HCT116 (cell line): ENCODE measurements at regions not wholly inside any gene's neighbourhood (a gene's known extent, or its start where the extent isn't known, plus 50 kb on each side); places are given as distances from the start of the nearest gene placed in this dataset.

Source experiments
- CEBPB ChIP-seq: IDR thresholded peaks from 2 replicates; pipeline ENCODE4 v1.6.1; 2012; ENCODE audit warnings: low read depth
- CTCF ChIP-seq, 3 experiments: fragments of 200-600 bp in 1 of 3; sonication (generic) in 1 of 3; IDR thresholded peaks in 2 of 3; conservative IDR thresholded peaks in 1 of 3; 2 replicates each; pipeline ENCODE4 v1.5.1; 2012 to 2017; ENCODE audit warnings: low read depth in 2 of 3, low read length in 2 of 3, antibody characterized with exemption in 1 of 3, borderline replicate concordance in 1 of 3, control low read depth in 1 of 3, mild to moderate bottlenecking in 1 of 3, mixed read lengths in 1 of 3, mixed run types in 1 of 3, moderate library complexity in 1 of 3; ENCODE audit not compliant: insufficient read depth in 1 of 3
- EGR1 ChIP-seq: IDR thresholded peaks from 2 replicates; pipeline ENCODE4 v1.6.1; 2012; ENCODE audit warnings: low read depth
- ZFX ChIP-seq: fragments of 450-650 bp; IDR thresholded peaks from 2 replicates; pipeline ENCODE4 v1.6.1; 2017

GRCh38 chr1:14500041-14500440 is 98.4 kb upstream of the KAZN start:
- TF ChIP-seq CTCF (IDR thresholded peaks at IDR 0.05 in 2 of 3, conservative IDR thresholded peaks at IDR 0.05 in 1 of 3; ENCODE audit: borderline replicate concordance in 1 of 3, insufficient read depth in 1 of 3, low read depth in 2 of 3, low read length in 2 of 3) (no peak), CEBPB (no peak), ZFX (no peak), EGR1 (no peak)
